Ascending aorta (tissue), 2 donors: ENCODE measurements at regions not wholly inside any gene's neighbourhood (a gene's known extent, or its start where the extent isn't known, plus 50 kb on each side); places are given as distances from the start of the nearest gene placed in this dataset.

Source experiments
- DNase-seq, 2 donors: peaks; one replicate each; pipeline ENCODE4 v3.0.0-alpha.2; 2019; ENCODE audit warnings: low spot score in 2 of 2
- H3K27ac ChIP-seq, 2 donors: fragments of 200-600 bp; sonication (generic); one replicate each; pipeline ENCODE4 v1.5.1; 2016 to 2017; ENCODE audit warnings: mild to moderate bottlenecking in 1 of 2
- H3K27me3 ChIP-seq: fragments of 200-600 bp; sonication (generic); one replicate; pipeline ENCODE4 v1.5.1; 2017
- H3K36me3 ChIP-seq, 2 donors: fragments of 200-600 bp; sonication (generic); one replicate each; pipeline ENCODE4 v1.5.1; 2016
- H3K4me1 ChIP-seq, 2 donors: fragments of 200-600 bp; sonication (generic); one replicate each; pipeline ENCODE4 v1.5.1; 2016 to 2017; ENCODE audit warnings: mild to moderate bottlenecking in 1 of 2
- H3K4me3 ChIP-seq, 2 donors: fragments of 200-600 bp; sonication (generic); one replicate each; pipeline ENCODE4 v1.5.1; 2016 to 2017; ENCODE audit warnings: mild to moderate bottlenecking in 1 of 2
- H3K9me3 ChIP-seq, 2 donors: fragments of 200-600 bp; sonication (generic); one replicate each; pipeline ENCODE4 v1.5.1; 2016
- intact Hi-C: fragments of 100-400 bp; cut with DNase I; formaldehyde crosslinking; loops from one replicate; pipeline ENCODE4 v1.15.1; 2023
- TF ChIP-seq, protein P1 (sequence below), 3 experiments: fragments of 200-600 bp in 2 of 3; fragments of 450-650 bp in 1 of 3; sonication (generic) in 2 of 3; IDR thresholded peaks; one replicate each; pipeline ENCODE4 v1.5.1; 2016 to 2019; ENCODE audit warnings: antibody characterized with exemption in 3 of 3, mild to moderate bottlenecking in 1 of 3, moderate library complexity in 1 of 3

DNA sequence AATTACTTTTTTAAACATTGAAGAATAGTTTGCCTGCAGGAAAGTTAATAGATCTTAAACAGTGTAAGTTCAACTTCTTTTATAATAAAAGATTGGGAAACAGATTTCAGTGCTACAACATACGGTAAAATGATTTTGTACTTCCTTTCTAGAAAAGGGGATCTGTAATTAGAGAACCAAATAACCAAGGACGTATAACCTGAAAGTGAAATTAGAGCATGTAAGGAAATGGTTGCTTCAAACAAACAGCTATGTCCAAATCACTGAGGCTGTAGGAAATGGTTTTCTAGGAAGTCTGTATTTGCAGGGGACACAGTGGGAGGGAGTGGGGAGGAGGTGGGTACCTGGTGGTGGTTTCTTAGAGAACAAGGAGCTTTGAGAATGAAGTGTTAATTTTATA lies 57.9 kb upstream of the EXOC6 start:
- Histone ChIP-seq H3K27ac (no peak overlapping the region), H3K4me1 (no peaks in the 10 kb centered on the region), H3K27me3 (no peaks in the 10 kb centered on the region), H3K4me3 (no peak overlapping the region), H3K36me3 (no peaks in the 10 kb centered on the region), H3K9me3 (no peaks in the 10 kb centered on the region)
- intact Hi-C loops = no loop called here
- TF ChIP-seq, protein P1, sequence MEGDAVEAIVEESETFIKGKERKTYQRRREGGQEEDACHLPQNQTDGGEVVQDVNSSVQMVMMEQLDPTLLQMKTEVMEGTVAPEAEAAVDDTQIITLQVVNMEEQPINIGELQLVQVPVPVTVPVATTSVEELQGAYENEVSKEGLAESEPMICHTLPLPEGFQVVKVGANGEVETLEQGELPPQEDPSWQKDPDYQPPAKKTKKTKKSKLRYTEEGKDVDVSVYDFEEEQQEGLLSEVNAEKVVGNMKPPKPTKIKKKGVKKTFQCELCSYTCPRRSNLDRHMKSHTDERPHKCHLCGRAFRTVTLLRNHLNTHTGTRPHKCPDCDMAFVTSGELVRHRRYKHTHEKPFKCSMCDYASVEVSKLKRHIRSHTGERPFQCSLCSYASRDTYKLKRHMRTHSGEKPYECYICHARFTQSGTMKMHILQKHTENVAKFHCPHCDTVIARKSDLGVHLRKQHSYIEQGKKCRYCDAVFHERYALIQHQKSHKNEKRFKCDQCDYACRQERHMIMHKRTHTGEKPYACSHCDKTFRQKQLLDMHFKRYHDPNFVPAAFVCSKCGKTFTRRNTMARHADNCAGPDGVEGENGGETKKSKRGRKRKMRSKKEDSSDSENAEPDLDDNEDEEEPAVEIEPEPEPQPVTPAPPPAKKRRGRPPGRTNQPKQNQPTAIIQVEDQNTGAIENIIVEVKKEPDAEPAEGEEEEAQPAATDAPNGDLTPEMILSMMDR (IDR thresholded peaks at IDR 0.05) = no peak
- no peak for DNase-seq

DNA sequence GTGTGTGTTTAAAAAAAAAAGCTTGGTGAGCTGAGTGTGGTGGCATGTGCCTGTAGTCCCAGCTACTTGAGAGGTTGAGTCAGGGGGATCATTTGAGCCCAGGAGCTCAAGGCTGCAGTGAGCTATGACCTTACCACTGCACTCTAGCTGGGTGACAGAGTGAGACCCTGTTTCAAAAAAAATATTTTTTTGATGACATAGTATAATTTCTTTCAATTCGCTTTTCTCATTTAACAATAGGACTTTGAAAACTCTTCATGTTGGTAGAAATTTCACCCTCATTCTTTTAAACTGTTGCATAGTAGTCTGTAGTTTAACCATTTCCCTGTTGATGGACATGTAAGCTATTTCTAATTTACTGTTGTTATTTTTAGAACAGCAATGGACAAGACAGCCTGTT lies 55.7 kb upstream of the EXOC6 start:
- TF ChIP-seq, protein P1 (IDR thresholded peaks at IDR 0.05) = no peak
- Histone ChIP-seq H3K27me3 (no peaks in the 10 kb centered on the region), H3K27ac (no peak overlapping the region), H3K9me3 (no peaks in the 10 kb centered on the region), H3K4me1 (no peaks in the 10 kb centered on the region), H3K4me3 (no peak overlapping the region), H3K36me3 (no peaks in the 10 kb centered on the region)
- intact Hi-C loops = no loop called here
- DNase-seq = no peak
